ENCODE measurements at regions not wholly inside any gene's neighbourhood (a gene's known extent, or its start where the extent isn't known, plus 50 kb on each side); places are given as distances from the start of the nearest gene placed in this dataset.
A peak's percentile ranks its signal among the peaks of the same experiment; 100 is the strongest.

DNA sequence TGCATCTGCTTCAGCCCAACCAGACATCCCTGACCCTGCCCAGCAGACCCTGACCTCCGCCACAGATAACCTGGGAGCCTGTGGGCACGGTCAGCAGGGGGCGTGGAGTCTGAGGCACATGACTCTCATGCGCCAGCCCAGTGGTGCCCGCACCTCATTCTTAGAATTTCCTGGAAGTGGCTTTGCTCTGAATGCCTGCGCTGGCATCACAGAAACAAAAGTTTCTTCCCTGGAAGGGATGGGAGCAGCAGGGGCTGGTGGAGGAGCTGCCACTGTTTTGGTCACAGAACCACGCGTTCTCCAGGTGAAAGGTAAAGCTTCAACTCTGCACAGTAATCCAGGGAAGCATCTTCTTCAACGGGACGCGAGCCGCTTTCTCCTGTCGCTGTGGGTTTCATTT, 67.9 kb upstream of the DUSP22 start:
- FAIRE-seq, result no peak
- TF ChIP-seq POLR2A (IDR thresholded peaks at IDR 0.05; ENCODE audit: low read depth, low read length) (no peak), TAF1 (IDR thresholded peaks at IDR 0.05; ENCODE audit: borderline replicate concordance, low read depth, low read length) (no peak), POLR2AphosphoS5 (IDR thresholded peaks at IDR 0.05; ENCODE audit: low read depth, low read length) (no peak)
- DNase-seq (ENCODE audit: insufficient read length), result no peak

DNA sequence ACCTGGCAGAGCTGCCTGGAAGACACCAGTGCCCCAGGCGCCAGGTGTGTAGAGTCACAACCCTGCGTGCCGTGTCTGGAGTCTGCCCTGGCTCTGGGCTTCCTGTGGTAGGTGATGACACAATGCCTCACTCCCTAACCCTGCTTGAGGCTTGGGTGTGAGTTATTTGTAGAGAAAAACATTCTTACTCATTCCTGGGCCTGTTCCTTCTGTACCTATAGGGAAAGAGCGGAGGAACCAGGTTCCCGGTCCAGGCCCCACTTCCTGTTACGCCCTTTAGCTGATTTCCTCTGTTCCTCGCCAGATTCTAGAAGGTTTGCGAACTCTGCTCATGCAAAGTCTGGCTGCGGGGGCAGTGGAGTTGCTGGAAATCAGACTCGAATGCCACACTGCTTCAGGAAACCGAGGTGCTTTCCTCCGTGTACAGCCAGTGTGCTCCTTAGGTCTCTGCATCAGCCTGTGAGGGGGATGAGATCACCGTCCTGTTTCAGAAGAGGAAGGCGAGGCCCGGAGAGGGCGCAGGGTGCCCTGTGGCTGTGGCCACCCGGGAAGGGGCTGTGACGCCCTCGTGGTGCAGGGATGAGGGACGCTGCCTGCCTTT, 67.1 kb upstream of the DUSP22 start:
- FAIRE-seq (no peak), DNase-seq (ENCODE audit: insufficient read length) (no peak)

GRCh38 chr6:225907-226306, 66.4 kb upstream of the DUSP22 start:
- DNase-seq (ENCODE audit: insufficient read length) (no peak), FAIRE-seq (no peak)
- TF ChIP-seq POLR2A (IDR thresholded peaks at IDR 0.05; ENCODE audit: low read depth, low read length) (peak; percentile 25), TAF1 (IDR thresholded peaks at IDR 0.05; ENCODE audit: borderline replicate concordance, low read depth, low read length) (no peak)

More for the DNA sequence above, 67.1 kb upstream of the DUSP22 start:
- TF ChIP-seq POLR2AphosphoS5 (IDR thresholded peaks at IDR 0.05; ENCODE audit: low read depth, low read length) (peak; percentile 62), POLR2A (IDR thresholded peaks at IDR 0.05; ENCODE audit: low read depth, low read length) (peak; percentile 2; the same call in 1 of the 2 replicates), TAF1 (IDR thresholded peaks at IDR 0.05; ENCODE audit: borderline replicate concordance, low read depth, low read length) (no peak)

GRCh38 chr6:226516-227073, 65.7 kb upstream of the DUSP22 start:
- DNase-seq (ENCODE audit: insufficient read length) (no peak), FAIRE-seq (no peak)
- TF ChIP-seq POLR2A (IDR thresholded peaks at IDR 0.05; ENCODE audit: low read depth, low read length) (0 out of 2 replicates have a peak, but pooled peaks have one; percentile 3), POLR2AphosphoS5 (IDR thresholded peaks at IDR 0.05; ENCODE audit: low read depth, low read length) (no peak), TAF1 (IDR thresholded peaks at IDR 0.05; ENCODE audit: borderline replicate concordance, low read depth, low read length) (0 out of 2 replicates have a peak, but pooled peaks have one; percentile 23)

DNA sequence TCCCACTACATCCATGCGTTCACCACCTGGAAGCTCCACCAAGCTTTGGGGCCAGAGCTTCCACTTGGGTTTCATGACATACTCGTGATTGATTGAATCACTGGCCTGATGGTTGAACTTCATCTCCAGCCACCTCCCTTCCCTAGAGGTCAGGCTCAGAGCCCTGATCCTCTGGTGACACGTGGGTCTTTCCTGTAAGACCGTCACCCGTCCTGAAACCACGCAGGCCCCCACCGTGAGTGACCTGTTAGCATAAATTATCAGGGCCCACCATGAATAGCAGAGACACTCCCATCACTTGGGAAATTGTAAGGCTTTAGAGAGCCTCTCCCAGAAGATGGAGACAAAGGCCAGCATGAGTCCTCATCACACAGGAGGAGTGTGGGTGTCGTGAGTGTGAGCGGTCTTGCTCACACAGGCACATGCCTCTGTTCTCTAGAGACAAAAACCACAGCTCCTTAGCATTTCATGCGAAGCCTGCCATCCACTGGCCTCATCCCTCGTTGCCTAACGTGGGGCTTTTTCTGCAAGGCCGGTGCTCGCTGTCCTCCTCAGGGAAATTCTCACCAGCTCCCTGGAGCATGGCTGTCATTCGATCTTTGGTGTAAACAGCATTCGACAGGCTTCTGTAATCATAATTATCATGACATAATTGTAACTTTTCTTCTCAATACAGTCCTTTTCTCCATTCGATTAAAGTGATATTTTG, 65.1 kb upstream of the DUSP22 start:
- DNase-seq (ENCODE audit: insufficient read length), result no peak
- TF ChIP-seq POLR2A (IDR thresholded peaks at IDR 0.05; ENCODE audit: low read depth, low read length), result no peak; the same call in 1 of the 2 replicates
- no peak for TF ChIP-seq TAF1 (IDR thresholded peaks at IDR 0.05; ENCODE audit: borderline replicate concordance, low read depth, low read length)
- no peak; the same call in 1 of the 2 replicates for TF ChIP-seq POLR2AphosphoS5 (IDR thresholded peaks at IDR 0.05; ENCODE audit: low read depth, low read length)
- FAIRE-seq, result peak; percentile 92

- TF ChIP-seq POLR2A (IDR thresholded peaks at IDR 0.05; ENCODE audit: low read depth, low read length) (peak; percentile 45; the same call in 1 of the 2 replicates), POLR2AphosphoS5 (IDR thresholded peaks at IDR 0.05; ENCODE audit: low read depth, low read length) (0 out of 2 replicates have a peak, but pooled peaks have one; percentile 3), TAF1 (IDR thresholded peaks at IDR 0.05; ENCODE audit: borderline replicate concordance, low read depth, low read length) (0 out of 2 replicates have a peak, but pooled peaks have one; percentile 9)
- DNase-seq (ENCODE audit: insufficient read length), result no peak
- peak; percentile 61 for FAIRE-seq
These were observed 64.4 kb upstream of the DUSP22 start for GRCh38 chr6:227812-228338.

GRCh38 chr6:228881-229651, 63.2 kb upstream of the DUSP22 start:
- FAIRE-seq, result peak; percentile 90
- TF ChIP-seq TAF1 (IDR thresholded peaks at IDR 0.05; ENCODE audit: borderline replicate concordance, low read depth, low read length) (no peak), POLR2A (IDR thresholded peaks at IDR 0.05; ENCODE audit: low read depth, low read length) (peak; percentile 18; the same call in 1 of the 2 replicates), POLR2AphosphoS5 (IDR thresholded peaks at IDR 0.05; ENCODE audit: low read depth, low read length) (peak; percentile 38; the same call in 1 of the 2 replicates)
- DNase-seq (ENCODE audit: insufficient read length), result no peak

- TF ChIP-seq TAF1 (IDR thresholded peaks at IDR 0.05; ENCODE audit: borderline replicate concordance, low read depth, low read length), result no peak
- no peak for TF ChIP-seq POLR2AphosphoS5 (IDR thresholded peaks at IDR 0.05; ENCODE audit: low read depth, low read length)
- TF ChIP-seq POLR2A (IDR thresholded peaks at IDR 0.05; ENCODE audit: low read depth, low read length), result no peak
- FAIRE-seq (peak; percentile 85), DNase-seq (ENCODE audit: insufficient read length) (no peak)
These were observed 60.5 kb upstream of the DUSP22 start for GRCh38 chr6:231779-232178.

DNA sequence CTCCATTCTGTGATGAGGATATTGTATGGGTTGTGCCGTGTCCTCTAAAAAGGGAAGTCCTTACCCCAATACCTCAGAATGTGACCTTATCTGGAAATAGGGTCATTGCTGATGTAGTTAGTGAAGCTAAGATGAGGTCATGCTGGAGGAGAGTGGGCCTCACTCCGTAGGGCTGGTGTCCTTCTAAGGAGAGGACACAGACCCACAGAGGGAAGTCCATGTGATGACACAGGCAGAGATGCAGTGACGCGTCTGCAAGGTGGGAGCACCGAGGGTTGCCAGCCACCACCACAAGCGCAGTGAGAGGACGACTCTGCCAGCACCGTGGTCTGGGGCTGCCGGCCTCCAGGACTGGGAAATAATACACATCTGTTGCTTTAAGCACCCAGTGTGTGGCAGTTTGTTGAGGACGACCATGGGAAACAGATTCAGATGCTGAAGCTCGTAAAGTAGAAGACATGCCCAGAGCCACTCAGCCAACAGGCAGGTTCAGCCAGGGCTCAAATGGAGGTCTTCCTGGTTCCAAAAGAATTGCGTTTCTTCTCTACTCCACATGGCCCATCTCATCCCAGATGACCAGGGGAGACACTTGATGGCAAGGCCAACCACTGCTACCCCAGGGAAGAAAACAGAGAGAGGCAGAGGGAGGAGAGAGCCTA, 59.2 kb upstream of the DUSP22 start:
- DNase-seq (ENCODE audit: insufficient read length) (no peak), FAIRE-seq (no peak)
- TF ChIP-seq POLR2A (IDR thresholded peaks at IDR 0.05; ENCODE audit: low read depth, low read length), result no peak
- TF ChIP-seq POLR2AphosphoS5 (IDR thresholded peaks at IDR 0.05; ENCODE audit: low read depth, low read length), result no peak
- TF ChIP-seq TAF1 (IDR thresholded peaks at IDR 0.05; ENCODE audit: borderline replicate concordance, low read depth, low read length), result no peak

DNA sequence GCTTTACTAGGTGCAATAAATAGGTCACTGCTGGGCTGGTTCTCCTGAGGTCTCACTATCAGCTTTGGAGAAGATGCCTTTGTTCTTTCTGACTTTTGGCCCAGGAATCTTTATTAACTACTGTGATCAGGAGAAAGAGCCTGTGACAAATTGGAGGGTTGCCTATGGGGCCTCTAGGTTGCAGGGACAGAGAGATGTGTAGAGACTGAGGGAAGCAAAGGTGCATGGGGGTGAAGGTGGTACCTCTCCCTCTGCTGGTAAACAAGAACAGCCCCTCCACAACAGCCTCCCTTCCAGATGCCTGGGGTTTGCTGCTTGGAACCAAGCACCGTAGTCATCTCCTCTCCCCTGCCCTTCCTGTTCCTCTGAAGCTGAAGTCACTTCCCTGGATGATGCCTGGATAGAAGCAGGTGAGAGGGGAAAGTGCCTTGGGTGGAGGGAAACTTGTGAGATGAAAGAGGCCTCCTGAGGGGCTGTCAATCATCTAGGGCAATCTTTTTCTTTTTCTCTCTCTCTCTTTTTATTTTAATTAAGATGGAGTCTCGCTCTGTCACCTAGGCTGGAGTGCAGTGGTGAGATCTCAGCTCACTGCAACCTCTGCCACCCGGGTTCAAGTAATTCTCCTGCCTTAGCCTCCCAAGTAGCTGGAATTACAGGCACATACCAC, 57.4 kb upstream of the DUSP22 start:
- FAIRE-seq (peak; percentile 5), DNase-seq (ENCODE audit: insufficient read length) (no peak)
- TF ChIP-seq POLR2A (IDR thresholded peaks at IDR 0.05; ENCODE audit: low read depth, low read length), result no peak
- no peak for TF ChIP-seq TAF1 (IDR thresholded peaks at IDR 0.05; ENCODE audit: borderline replicate concordance, low read depth, low read length)
- no peak for TF ChIP-seq POLR2AphosphoS5 (IDR thresholded peaks at IDR 0.05; ENCODE audit: low read depth, low read length)
